Vagina (tissue), 2 donors: ENCODE measurements at regions not wholly inside any gene's neighbourhood (a gene's known extent, or its start where the extent isn't known, plus 50 kb on each side); places are given as distances from the start of the nearest gene placed in this dataset.

Source experiments
- POLR2A ChIP-seq, 2 donors: fragments of 450-650 bp; IDR thresholded peaks; one replicate each; pipeline ENCODE4 v1.6.1; 2017; ENCODE audit warnings: antibody characterized with exemption in 2 of 2, mild to moderate bottlenecking in 2 of 2, moderate library complexity in 2 of 2
- POLR2AphosphoS5 ChIP-seq, 2 donors: sonication (generic); formaldehyde crosslinking; IDR thresholded peaks; one replicate each; pipeline ENCODE4 v1.9.0; 2017; ENCODE audit warnings: antibody characterized with exemption in 2 of 2, mild to moderate bottlenecking in 2 of 2, low read depth in 1 of 2; ENCODE audit not compliant: insufficient read depth in 1 of 2

DNA sequence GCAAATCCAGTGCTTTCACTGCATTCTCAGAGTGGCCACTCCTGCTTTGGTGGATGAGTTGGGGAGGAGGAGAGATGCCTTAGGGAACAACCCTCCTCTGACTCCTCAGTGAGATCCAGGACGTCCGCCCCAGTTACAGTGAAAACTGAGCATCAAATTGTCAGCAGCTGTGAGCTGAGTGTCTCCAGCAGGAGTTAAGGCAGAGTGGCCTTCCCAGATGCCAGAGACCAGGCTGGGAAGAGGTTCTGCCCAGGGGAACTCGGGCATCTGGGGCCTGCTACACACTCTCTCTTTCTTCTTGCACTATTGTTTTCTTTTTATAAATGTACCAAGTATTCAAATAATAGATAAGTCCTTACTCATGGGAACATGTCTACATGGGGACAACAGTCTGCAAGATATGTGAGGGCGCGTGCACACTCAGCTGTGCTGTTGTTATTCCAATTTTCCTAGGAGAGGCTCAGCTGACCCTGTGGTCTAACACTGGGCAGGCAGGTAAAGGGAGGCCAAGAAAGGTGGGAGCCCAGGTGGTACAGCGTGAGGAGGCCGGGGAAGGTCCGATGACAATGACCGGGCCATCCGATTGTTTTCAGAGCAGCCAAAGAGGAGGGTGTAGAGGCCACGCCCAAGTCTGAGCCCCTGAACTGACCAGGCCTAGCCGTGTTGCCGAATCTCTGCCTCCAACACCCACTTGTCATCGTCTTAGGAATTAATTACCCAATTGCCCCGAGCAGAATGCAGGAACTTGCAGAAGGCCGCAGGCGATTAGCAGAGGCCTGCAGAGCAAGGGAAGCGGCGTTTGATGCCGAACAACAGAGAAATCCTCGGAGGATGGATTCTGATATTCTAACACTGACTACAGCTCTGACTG is 166.9 kb downstream of the ANAPC1 start:
- no peak for TF ChIP-seq POLR2A (IDR thresholded peaks at IDR 0.05)
- no peak for TF ChIP-seq POLR2AphosphoS5 (IDR thresholded peaks at IDR 0.05; ENCODE audit: insufficient read depth in 1 of 2, low read depth in 1 of 2)
